GM21786 (cell line): ENCODE measurements at regions not wholly inside any gene's neighbourhood (a gene's known extent, or its start where the extent isn't known, plus 50 kb on each side); places are given as distances from the start of the nearest gene placed in this dataset.
"Not testable (repeated sequence)": the region's sequence is repeated elsewhere in the genome, so short reads cannot be mapped to it uniquely, and the experiment has no call there.

ENCODE experiments used
- ATAC-seq: cut with Tn5 transposase; IDR thresholded peaks from one replicate; pipeline ENCODE4 v1.9.1; 2021; ENCODE audit not compliant: unreplicated experiment

DNA sequence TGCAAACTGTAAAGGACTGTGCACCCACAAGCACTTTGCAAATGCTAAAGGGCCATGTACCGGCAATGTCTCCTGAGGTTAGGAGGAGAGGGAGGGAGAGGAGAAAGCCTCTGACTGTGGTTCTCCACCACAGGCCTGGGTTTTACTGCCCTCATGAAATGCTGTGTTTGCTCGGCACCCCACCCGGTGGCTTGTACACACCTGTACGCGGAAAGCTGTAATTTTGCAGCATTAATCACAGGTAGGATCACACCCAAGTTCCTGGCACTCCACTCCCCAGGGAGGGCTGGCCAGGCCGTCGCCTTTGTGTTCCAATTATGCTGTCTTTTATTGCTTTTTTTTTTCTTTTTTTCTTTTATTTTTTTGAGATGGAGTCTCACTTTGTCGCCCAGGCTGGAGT, 78.5 kb upstream of the MYL10 start:
- ATAC-seq: no peak

DNA sequence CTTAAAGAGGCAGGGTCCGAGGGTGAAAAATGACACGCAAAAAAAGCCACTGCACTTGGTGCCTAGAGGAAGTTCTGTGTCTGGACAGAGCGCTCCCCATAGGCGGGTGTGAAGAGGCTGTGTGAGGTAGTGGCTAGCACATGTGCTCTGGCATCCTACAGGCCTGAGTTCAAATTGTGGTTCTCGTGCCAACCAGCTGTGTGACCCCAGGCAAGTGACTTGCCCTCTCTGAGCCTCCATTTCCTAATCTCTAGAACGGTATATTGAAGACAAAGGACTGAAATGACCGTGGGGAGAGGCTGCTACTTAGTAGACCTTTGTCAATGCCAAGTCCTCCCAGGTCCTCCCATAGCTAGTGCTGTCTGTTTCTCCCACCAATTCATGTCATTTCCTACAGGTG, 79.1 kb upstream of the MYL10 start:
- ATAC-seq: no peak

DNA sequence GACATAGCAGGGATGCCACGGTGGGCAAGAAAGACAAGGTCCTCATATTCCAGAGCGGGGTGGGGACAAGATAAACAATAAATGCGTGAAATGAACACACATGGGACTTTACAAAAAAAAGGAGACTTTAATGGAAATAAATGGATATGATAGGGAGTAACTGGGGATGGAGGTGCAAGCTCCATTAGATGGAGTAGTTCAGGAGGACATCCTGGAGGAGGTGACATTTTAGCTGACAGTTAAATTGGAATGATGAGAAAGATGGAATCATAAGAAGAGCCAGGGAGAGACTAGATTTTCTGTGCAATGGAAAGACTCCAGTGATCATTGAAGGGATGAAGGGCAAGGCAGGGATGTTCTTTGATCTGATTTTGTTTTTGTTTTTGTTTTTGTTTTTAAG, 83.6 kb upstream of the MYL10 start:
- no peak for ATAC-seq

DNA sequence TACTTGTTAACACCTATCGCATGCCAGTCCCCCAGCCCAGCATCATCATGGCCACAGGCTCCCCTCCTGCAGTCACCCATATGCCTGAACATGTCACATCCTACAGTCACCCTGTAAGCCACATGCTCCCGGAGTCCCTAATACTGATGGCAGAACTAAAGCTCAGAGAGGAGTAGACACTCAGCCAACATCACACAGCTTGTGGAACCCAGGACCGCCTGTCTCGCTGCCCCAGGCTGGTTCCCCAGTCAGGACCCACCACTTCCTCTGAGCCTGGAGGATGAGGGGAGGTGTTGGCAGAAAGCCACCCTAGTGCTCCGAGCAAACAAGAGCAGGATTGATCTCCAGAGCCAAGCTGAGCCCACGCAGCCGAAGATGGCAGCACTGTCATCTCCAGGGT, 85.0 kb upstream of the MYL10 start:
- ATAC-seq: no peak

DNA sequence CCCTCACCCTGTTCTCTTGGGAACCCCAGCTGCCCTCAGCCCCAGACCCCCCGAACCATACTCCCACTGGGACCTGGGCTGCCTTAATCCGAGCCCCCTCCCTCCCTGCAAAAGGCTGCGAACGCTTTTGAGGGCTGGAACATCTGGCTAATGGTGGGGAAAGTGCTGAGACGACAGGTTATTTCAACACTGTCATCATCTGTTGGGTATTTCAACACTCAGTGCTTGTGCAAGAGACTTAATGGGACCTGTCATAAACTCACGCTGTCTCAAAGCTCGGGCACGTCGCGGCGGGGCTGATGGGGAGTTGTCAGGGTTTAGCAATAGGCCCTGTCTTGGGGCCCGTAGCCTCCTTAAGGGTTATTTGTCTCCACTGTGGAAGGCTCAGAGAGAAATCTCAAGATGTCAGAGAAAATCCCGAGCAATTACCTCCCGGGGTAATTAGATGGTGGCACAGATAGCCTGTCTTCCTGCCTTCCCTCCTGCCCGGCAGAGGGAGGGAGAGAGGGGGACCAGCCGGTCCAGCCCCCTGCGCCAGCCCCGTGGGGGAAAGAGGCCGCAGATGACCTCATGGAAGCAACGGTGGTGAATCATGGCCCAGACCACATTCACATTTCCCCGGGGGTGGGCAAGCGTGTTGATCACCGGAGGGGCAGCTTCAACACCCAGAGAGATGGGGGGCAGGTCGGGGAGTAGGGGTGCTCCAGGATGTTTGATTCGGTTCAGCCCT, 88.7 kb upstream of the MYL10 start:
- ATAC-seq: no peak

DNA sequence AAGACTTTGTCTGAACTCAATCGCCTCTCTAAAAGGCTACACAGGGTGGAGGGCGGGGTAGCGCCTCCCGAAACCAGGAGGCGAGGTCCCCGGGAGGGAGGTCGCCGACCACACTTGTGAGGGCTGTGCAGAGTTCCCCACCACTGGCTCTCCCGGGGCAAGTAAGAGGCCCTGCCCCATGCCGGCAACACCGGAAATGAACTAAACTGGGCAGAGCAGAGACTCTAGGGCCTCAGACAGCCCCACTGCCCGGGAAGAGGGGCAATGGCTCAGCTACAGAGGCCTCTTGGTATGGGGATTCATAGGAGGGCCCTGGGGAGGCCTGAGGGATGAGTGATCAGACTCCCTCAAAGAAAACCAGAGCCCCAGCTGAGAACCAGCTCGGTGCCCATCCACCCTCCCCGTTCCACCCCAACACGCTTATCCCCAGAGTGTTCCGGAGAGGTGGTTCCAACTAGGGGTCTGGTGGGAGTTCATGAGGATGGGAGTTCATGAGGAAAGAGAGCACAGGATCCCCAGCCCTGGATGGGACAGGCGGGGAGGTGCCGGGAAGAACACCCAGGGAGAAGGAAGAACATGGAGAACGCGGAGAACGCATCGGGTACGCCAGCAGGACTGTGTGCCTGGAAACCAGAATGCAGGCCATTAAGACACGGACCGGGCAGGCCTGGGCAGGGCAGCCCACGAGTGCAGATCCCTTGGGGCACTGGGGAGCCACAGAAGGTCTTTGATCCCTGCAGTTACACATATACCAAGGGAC, 89.4 kb upstream of the MYL10 start:
- ATAC-seq: no peak

DNA sequence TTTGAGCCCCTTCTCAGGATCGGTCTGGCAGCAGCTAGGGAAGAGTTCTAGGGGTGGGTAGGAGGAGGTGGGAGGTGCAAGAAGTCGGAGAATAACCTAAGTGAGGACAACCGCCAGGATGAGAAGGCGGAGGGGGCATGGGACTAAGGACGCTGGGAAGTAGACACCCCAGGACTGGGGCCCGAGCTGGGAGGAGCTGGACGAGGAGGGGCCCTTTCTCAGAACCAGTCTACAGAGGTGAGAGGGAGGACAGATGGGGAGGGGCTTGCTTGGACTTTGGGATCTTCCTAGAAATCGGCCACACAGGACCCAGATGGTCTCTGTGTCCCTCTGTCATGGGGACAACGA, 90.0 kb upstream of the MYL10 start:
- no peak for ATAC-seq

DNA sequence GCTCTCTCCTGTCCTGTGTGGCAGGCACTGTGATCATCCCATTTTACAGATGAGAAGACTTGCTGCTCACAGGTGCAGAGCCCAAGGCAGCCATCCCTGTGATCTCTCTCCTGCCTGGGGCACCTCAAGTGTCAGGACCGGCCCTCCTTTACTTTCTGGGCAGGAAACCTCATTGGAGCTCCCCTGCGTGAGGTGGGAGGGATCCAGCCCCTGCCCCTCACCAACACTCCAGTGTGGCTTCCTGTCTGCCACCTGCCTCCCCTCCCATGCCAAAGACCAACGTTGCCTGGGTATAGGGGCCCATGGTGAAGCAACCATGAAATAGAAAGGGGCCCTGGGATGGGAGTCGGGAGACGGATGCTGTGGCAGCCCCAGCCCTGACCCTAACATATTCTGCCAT, 91.2 kb upstream of the MYL10 start:
- no peak for ATAC-seq

DNA sequence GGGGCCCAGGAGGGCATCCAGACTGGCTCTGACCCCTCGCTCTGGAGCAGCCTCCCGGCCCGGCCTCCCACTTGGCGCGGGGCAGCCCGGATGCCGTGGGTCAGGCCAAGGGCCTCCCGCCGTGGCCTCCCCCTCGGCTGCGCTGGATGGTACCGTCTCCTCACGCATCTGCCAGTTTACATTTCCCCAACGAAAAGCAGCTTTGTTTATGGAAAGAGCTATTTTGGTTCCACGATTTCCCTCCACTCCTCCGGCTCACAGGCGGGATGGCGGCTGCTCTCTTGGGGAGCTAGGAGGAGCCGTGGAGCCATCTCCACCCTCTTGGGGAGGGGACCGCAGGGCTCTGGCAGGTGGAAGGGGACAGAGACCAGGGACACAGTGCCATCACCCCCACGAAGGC, 93.2 kb upstream of the MYL10 start:
- ATAC-seq: no peak

DNA sequence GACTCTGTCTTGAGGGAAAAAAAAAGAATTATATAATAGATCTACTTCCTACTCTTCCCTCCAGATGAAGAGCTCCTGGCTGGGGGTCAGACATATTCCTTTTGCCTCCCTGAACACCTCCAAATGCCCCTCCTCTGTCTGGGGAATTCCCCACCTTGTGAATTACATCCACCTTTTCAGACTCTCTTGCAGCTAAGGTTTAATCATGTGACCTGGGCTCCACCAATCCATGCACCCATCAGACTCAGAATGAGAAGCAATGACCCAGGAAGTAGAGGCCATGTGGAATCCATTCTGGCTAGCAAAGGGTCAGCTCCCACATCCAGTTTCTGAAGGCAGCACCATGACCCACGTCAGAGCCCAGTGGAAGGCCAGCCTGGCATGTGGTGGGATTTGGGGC, 93.6 kb upstream of the CUX1 start:
- ATAC-seq: no peak

DNA sequence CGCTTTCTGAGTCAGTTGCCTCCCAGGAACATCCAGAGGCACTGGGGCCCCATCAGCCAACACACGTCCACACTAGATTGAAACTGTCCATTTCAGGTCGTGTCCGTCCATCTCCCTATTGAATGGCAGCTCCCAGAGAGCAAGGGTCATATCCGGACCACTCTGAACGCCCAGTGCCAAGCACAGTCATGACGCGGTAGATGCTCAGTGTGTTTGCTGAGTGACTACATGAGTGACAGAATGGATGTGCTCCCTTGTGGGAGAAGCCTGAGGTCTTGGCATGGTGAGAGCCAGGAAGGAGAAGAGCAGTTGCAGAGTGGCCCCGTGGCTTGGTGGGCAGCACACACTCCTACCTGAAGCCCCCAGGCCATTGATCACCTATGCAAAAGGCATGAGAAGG, 92.5 kb upstream of the CUX1 start:
- no peak for ATAC-seq

DNA sequence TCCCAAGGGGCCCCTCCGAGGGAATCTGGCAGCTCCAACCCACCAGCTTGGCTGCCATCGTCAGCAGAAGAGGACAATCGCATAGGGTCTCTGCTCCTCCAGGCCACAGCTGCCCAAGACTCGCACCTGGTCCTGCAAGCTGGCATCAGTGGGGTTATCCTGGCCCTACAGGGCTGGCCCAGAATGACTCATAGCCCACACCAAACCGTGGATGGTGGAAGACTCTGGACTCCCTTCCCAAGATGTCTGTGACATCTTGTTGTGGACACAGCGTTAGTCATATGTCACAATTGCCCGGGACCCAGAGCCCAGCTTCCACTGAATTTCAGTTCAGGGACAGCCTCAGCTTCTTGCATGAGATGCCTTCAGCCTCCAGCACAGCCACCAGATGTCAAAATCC, 91.5 kb upstream of the CUX1 start:
- ATAC-seq: no peak

DNA sequence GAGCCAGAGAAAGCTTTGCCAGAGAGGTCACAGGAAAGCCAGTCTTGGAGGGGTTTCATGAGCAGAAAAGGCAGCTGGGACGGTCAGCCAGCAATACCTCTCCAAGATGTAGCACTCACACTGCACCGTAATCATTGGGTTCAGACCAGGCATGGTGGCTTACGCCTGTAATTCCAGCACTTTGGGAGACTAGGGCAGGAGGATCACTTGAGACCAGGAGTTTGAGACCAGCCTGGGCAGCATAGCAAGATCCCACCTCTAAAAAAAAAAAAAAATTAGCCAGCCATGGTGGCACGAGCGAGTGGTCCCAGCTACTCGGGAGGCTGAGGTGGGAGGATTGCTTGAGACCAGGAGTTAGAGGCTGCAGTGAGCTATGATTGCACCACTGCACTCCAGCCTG, 90.2 kb upstream of the CUX1 start:
- ATAC-seq: no peak

DNA sequence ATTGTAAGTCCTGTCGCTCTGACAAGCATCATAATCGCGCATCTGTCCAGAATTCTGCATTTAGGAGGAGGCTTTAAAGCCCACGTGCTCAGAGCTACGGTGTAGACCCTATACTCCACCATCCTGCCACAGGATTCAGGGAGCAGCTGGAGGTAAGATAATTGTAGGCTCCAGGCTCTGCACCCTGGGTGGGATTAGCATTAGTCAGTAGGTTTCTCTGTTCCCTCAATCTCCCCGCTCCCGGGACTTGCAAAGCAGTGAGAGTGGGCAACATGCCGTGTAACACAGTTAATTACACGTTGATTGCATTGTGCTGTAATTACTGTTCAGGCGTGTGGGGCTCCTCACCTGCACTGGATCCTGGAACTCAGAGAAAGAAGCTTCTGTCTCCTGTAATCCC, 89.3 kb upstream of the CUX1 start:
- no peak for ATAC-seq

DNA sequence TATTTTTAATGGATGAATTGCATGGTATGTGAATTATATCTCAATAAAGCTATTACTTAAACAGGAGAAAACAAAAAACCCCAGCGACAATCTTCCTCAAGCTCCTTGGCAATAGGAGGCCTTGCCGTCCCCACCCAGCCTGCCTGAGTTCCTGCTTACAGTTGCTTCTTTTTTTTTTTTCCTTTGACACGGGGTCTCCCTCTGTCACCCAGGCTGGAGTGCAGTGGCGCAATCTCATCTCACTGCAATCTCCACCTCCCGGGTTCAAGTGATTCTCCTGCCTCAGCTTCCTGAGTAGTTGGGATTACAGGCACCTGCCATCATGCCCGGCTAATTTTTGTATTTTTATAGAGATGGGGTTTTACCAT, 88.6 kb upstream of the CUX1 start:
- not testable (repeated sequence) for ATAC-seq

DNA sequence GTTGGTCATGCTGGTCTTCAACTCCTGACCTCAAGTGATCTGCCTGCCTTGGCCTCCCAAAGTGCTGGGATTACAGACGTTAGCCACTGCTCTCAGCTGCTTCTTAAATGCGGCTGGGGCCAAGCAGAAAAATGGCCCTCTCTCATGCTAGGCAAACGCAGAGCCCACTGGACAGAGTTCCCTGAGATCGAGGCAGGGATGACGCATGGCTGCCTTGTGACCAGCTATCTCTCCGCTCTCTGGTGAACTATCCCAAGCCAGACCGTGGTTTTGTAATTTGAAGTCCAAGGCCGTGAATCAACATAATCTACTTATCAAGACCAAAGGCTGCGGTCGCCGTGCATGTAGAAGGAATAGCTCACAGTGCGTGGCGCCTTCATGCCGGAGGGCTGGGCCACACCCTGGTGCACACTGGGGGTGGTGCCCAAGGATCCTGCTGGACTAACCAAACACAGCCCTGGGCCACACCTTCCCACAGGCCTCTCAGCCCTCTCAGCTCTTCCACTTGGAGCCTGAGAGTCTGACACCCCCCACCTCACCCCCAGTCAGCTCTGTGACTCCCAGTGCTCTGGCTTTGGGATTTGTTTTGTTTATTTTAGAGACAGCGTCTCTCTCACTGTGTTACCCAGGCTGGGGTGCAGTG, 88.1 kb upstream of the CUX1 start:
- no peak for ATAC-seq

DNA sequence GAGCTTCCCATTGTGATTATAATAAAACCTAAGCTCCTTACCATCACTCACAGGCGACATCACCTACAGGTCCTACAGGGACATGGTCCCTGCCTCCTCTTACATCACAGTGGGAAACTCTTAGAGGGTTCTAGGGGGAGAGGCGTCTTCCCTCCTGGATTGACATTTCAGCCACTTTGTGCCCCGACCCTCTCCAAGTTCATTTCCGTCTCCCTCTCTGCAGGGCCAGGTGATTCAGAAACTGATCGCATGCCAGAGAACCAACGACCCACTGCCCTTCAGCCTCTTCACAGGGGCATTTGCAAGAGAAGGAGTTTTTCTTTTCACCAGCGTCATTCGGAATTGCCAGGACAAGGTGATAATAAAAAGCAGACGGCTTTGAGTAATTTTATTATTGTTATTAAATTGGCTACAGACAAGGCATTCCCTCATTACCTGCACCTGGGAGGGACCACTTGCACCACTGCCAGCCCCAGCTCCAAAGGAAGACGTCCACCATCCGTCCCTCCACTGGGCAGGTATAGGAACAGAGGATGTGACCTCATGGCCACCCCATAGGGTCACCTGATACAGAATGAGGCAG, 85.8 kb upstream of the CUX1 start:
- ATAC-seq: no peak

DNA sequence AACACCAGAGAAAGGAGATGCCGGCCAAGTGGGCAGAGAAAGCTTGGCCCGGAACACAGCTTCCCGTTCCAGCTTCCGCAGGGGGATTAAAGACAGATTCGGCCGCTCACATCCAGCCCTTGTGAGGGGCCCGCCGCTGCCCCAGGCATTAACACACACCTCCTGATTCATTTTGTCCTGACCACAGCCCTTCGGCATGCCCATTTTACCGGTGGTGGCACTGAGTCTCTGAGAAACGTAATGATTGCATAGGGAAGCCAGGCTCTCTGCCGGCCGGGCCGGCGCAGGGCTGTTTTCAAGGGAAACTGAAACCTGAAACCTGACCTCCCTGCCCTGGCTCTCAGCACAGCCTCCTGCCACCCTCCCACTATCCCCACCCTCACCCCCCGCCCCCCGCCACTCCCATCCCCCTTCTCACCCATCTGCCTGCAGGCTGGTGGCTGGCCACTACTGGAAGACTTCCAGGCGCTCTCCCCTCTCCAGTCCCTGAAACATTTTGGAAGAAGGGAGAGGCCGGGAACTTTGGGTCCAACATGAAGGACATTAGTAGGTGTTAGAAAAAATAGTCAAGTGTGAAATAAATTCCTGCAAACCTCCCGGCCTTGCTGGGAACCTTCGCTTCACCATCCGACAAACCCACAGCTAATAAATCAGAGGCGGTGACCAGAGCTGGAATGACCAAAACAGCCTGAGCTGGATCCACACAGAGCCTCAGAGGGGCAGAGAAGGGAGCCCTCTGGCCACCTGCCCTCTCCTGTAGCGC, 83.5 kb upstream of the CUX1 start:
- ATAC-seq: no peak

DNA sequence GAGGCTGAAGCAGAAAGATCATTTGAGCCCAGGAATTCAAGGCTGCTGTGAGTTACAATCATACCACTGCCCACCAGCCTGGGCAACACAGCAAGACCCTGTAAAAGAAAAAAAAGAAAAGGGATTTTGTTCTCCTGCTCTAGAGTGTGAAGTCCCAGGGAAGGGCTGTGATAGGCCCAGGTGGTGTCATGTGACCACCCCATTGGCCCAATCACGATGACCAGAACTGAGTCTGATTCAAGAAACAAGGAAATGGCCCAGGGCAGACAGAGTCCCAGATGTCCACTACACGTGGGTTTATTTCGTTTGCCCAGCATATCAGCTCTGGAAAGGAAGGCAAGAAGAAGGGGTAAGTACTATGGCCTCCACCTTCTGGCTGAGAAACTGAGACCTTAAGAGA, 81.3 kb upstream of the CUX1 start:
- no peak for ATAC-seq

DNA sequence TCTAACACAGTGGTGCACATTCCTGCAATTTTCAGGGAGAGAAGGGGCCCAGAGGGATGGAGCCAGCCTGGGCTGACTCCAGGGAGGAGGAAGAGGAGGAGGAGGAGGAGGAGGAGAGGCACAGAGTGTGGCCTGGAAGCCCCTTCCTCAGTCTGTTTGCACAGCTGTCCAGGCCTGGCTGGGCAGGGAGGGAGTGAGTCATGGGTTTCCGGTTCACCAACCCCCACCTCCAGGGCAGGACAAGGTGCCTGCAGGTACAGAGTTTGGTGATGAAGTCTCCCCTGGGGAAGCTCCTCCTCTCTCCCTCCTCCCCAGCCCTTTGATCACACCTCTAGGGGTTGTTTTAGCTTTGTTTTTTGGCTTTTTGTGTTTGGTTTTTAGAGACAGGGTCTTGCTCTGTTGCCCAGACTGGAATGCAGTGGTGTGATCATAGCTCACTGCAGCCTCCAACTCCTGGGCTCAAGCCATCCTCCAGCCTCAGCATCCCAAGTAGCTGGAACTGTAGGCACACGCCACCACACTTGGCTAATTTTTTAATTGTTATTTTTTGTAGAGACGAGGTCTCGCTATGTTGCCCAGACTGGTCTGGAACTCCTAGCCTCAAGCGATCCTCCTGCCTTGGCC, 77.5 kb upstream of the CUX1 start:
- ATAC-seq: no peak
